GM18526 (cell line): ENCODE measurements at regions not wholly inside any gene's neighbourhood (a gene's known extent, or its start where the extent isn't known, plus 50 kb on each side); places are given as distances from the start of the nearest gene placed in this dataset.

Experiments
- POLR2A ChIP-seq: IDR thresholded peaks from 3 replicates; pipeline ENCODE4 v1.6.1; 2011; ENCODE audit not compliant: insufficient read length; ENCODE audit errors: extremely low read depth

- TF ChIP-seq POLR2A = no peak
Observed at GRCh38 chr3:46085421-46086082, 58.3 kb upstream of the XCR1 start.

GRCh38 chr3:46083956-46084355, 56.7 kb upstream of the XCR1 start:
- TF ChIP-seq POLR2A = no peak

DNA sequence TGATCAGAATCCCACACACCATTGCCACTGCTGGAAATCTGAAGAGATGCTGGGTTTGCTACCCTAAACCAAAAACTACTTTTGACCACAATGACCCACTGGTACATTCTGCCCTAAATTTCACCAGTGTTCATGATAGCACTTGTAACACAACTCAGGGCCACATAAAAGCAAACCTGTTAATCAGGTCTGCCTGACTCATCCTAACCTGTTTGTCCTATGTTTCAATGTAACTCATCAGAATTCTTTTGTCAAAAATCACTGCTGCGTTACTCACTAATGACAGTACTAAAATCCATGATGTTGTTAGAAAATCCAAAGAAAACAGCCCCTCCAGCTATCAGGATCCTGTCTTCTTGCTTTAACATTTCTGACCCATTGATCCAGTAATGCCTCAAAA, 55.6 kb upstream of the XCR1 start:
- TF ChIP-seq POLR2A = no peak

DNA sequence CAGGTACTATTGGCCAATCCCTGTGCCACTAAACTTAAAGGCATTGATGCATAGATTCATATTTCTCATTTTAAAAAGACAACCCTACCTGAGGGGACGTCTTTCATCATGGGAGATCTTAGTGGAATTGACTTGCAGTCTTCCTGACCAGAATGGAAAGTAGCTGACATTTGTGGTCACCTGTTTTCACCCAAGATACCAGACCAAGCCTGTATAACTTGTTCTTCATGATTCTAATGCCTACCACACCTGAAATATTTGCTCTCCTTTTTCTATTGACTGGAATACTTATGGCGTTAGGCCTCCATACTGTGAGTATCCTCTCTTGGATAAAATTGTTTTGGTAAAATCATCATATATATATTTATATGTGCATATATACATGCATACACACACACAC, 54.7 kb upstream of the XCR1 start:
- TF ChIP-seq POLR2A = no peak

- TF ChIP-seq POLR2A = no peak
Observed at GRCh38 chr3:46080969-46081345, 53.7 kb upstream of the XCR1 start.

DNA sequence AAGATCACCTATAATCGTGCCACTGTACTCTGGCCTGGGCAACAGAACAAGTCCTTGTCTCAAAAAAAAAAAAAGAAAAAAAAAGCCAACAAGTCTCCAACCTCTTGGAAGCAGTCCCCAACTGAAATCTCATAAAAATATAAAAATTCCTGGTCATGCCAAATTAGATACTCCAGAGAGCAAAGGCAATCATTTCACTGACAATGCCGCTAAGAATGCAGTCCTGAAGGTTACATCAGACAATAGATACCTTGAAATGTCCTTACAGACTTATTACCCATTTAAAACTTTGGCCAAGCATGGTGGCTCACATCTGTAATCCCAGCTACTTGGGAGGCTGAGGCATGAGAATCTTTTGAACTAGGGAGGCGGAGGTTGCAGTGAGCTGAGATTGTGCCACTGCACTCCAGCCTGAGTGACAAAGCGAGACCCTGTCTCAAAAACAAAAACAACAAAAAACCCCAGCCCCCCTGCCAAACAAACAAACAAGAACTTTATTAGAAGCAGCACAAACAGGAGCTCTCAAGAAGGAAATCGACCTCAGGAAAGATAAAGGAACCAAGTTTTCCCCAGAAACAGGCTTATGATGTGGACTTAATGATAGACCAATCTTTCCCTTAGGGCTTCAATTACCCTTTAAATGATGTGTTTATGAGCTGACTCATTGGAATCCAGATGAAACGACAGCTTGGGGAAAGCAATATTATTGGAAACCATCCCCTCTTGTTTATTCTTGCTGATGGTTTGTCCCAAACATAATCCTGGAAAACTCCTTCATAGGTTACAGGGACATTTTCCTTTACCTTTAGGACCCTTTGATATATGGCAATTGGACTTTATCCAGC, 53.1 kb upstream of the XCR1 start:
- TF ChIP-seq POLR2A = no peak

DNA sequence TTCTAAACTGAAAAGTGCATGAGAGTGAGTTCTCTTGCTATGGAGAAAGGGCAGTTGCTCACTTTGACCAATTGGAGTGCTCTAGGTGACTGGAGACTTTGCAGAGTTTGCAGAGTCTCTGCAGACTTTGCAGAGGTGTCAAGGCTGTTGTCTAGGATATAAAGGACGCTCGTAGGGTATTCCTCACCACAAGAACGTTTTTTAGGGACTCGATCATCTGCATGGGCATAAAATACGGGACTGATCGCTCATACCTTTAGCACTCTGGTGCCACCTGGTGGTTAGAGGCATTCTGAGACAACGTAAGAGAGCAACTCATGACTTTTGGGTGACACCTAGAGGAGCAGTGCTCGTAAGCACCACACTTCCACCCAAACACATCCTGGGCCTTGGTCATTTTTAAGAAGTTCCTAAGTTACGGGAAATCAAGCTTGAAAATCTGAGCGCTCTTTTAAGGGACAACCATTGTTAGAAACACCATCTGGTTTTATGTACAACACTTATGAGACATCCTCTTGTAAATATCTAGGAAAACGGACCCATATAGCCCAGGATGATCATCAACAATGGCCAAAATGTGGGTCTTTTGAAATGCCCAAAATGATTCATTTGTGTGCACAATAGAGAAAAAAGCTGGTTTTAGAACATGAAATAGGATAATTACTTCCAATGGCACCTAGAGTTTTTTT, 51.6 kb upstream of the XCR1 start:
- TF ChIP-seq POLR2A = no peak
